Endothelial cell of umbilical vein (primary cell): ENCODE measurements at regions not wholly inside any gene's neighbourhood (a gene's known extent, or its start where the extent isn't known, plus 50 kb on each side); places are given as distances from the start of the nearest gene placed in this dataset.

Source experiments
- BruUV-seq: library from RNA; stranded (reverse); fragments of 400-500 nt; replicated peaks from 2 replicates; lab custom pipeline; 2021; lab: Mats Ljungman, UMichigan
- CTCF ChIA-PET: fragments of 300-600, 350-600 bp; sonication (Branson Sonifier 250); formaldehyde crosslinking; loops from one replicate; lab custom pipeline; 2021; ENCODE audit warnings: antibody characterized with exemption, inconsistent platforms; lab: Charles Lee
- POLR2A ChIA-PET: fragments of 300-600, 350-600 bp; sonication (Branson Sonifier 250); formaldehyde crosslinking; loops from one replicate; lab custom pipeline; 2021; ENCODE audit warnings: antibody characterized with exemption, inconsistent platforms; lab: Charles Lee
- DNase-seq: peaks from one replicate; pipeline ENCODE4 v3.0.0-alpha.2; 2011; ENCODE audit warnings: low read depth, low spot score
- FAIRE-seq: peaks from 2 replicates; lab custom pipeline; 2011; peaks lifted over from hg19 to GRCh38; lab: Jason Lieb, UNC
- H2AFZ ChIP-seq: 2 replicates; pipeline ENCODE4 v1.6.0; 2012; ENCODE audit warnings: low read depth, low read length, control low read depth, inconsistent platforms
- H3K27ac ChIP-seq: 2 replicates; pipeline ENCODE4 v1.5.1; 2011; ENCODE audit warnings: low read depth, mild to moderate bottlenecking, control low read depth, low read length, moderate library complexity; ENCODE audit not compliant: insufficient read depth
- H3K27me3 ChIP-seq, 2 experiments: 2 replicates each; pipeline versions ENCODE4 v1.6.0 to v1.6.1; 2011; ENCODE audit warnings: low read length in 2 of 2, mixed read lengths in 1 of 2; ENCODE audit not compliant: control insufficient read depth in 2 of 2, insufficient read depth in 2 of 2
- H3K36me3 ChIP-seq, 2 experiments: 2 replicates in 1 of 2; 3 replicates in 1 of 2; pipeline ENCODE4 v1.5.1; 2011; ENCODE audit warnings: low read length in 2 of 2, mild to moderate bottlenecking in 1 of 2, moderate library complexity in 1 of 2; ENCODE audit not compliant: control insufficient read depth in 2 of 2, insufficient read depth in 2 of 2; ENCODE audit errors: extremely low read depth in 1 of 2
- H3K4me1 ChIP-seq: 3 replicates; pipeline ENCODE4 v1.5.1; 2011; ENCODE audit warnings: mild to moderate bottlenecking, low read length; ENCODE audit not compliant: control insufficient read depth, insufficient read depth; ENCODE audit errors: extremely low read depth
- H3K4me2 ChIP-seq: 2 replicates; pipeline ENCODE4 v1.6.1; 2011; ENCODE audit warnings: low read length, control low read depth, mixed read lengths; ENCODE audit not compliant: insufficient read depth
- H3K4me3 ChIP-seq, 3 experiments: fragments of 200-600 bp in 1 of 3; sonication (generic), shearing (Covaris generic) in 1 of 3; replicated peaks in 1 of 3; 2 replicates each; pipeline ENCODE4 v1.5.1; 2011 to 2016; ENCODE audit warnings: control low read depth in 3 of 3, low read length in 3 of 3, mild to moderate bottlenecking in 2 of 3, inconsistent platforms in 1 of 3, low read depth in 1 of 3, moderate library complexity in 1 of 3; ENCODE audit not compliant: insufficient read depth in 1 of 3
- H3K79me2 ChIP-seq: 2 replicates; pipeline ENCODE4 v1.6.0; 2012; ENCODE audit warnings: low read length, inconsistent platforms; ENCODE audit not compliant: control insufficient read depth, insufficient read depth
- H3K9ac ChIP-seq: replicated peaks from 2 replicates; pipeline ENCODE3; 2011; ENCODE audit warnings: low read length, control low read depth; ENCODE audit not compliant: insufficient read depth; ENCODE audit errors: extremely low read depth
- H3K9me1 ChIP-seq: replicated peaks from 3 replicates; pipeline ENCODE4 v1.6.0; 2011; ENCODE audit warnings: mild to moderate bottlenecking, low read length; ENCODE audit not compliant: control insufficient read depth, insufficient read depth; ENCODE audit errors: extremely low read depth
- H3K9me3 ChIP-seq: replicated peaks from 2 replicates; pipeline ENCODE4 v1.5.1; 2012; ENCODE audit warnings: low read length, inconsistent platforms; ENCODE audit not compliant: control insufficient read depth, insufficient read depth
- H4K20me1 ChIP-seq: replicated peaks from 2 replicates; pipeline ENCODE3; 2011; ENCODE audit warnings: mild to moderate bottlenecking, low read length; ENCODE audit not compliant: control insufficient read depth, insufficient read depth; ENCODE audit errors: extremely low read depth
- CTCF ChIP-seq, 2 donors: IDR thresholded peaks; 1 replicate in 1 of 2; 2 replicates in 1 of 2; pipeline ENCODE4 v1.5.1; 2011; ENCODE audit warnings: low read length in 2 of 2, mild to moderate bottlenecking in 2 of 2, moderate library complexity in 2 of 2, control low read depth in 1 of 2, inconsistent platforms in 1 of 2, low read depth in 1 of 2; ENCODE audit not compliant: insufficient read depth in 1 of 2; ENCODE audit errors: extremely low read depth in 1 of 2
- EZH2 ChIP-seq: IDR thresholded peaks from 2 replicates; pipeline ENCODE4 v1.6.1; 2012; ENCODE audit warnings: borderline replicate concordance, low read depth, mild to moderate bottlenecking, moderate library complexity, low read length, inconsistent platforms; ENCODE audit not compliant: severe bottlenecking
- FOS ChIP-seq: IDR thresholded peaks from 2 replicates; pipeline ENCODE4 v1.6.1; 2011; ENCODE audit warnings: mild to moderate bottlenecking, low read length, moderate library complexity, borderline replicate concordance; ENCODE audit not compliant: insufficient read depth
- GATA2 ChIP-seq: IDR thresholded peaks from 2 replicates; pipeline ENCODE4 v1.7.0; 2011; ENCODE audit warnings: low read depth, mild to moderate bottlenecking, moderate library complexity, mixed read lengths, low read length; ENCODE audit not compliant: insufficient read length, insufficient read depth
- JUN ChIP-seq: IDR thresholded peaks from 2 replicates; pipeline ENCODE4 v1.6.1; 2011; ENCODE audit warnings: borderline replicate concordance, low read depth; ENCODE audit not compliant: insufficient read length, insufficient read depth
- MAX ChIP-seq: IDR thresholded peaks from 2 replicates; pipeline ENCODE4 v1.6.1; 2011; ENCODE audit not compliant: insufficient read depth, insufficient read length
- MYC ChIP-seq: IDR thresholded peaks from one replicate; pipeline ENCODE4 v1.6.1; 2011; ENCODE audit warnings: mild to moderate bottlenecking, low read depth, low read length
- POLR2A ChIP-seq: IDR thresholded peaks from 2 replicates; pipeline ENCODE4 v1.6.1; 2012; ENCODE audit warnings: low read depth, mild to moderate bottlenecking, control low read depth, low read length
- POLR2AphosphoS5 ChIP-seq: IDR thresholded peaks from 2 replicates; pipeline ENCODE4 v1.6.1; 2012; ENCODE audit warnings: low read depth, mild to moderate bottlenecking, control low read depth, low read length, moderate library complexity; ENCODE audit not compliant: insufficient read depth
- dilution Hi-C: fragments of 300-500 bp; cut with MboI; formaldehyde crosslinking; loops from one replicate; pipeline ENCODE4 v1.15.0; 2019; ENCODE audit warnings: low sequenced_read_pairs; ENCODE audit not compliant: extremely low pct_ligation_motif_present
- intact Hi-C: fragments of 100-400 bp; cut with micrococcal nuclease; formaldehyde crosslinking; loops from one replicate; pipeline ENCODE4 v1.10.0; 2022

- H3K4me1 ChIP-seq = no peaks in the 10 kb centered on the region
- H3K27me3 ChIP-seq = no peaks in the 10 kb centered on the region
- ChIA-PET CTCF (no interaction called here), POLR2A (no interaction called here)
- H3K9me3 ChIP-seq = no peaks in the 10 kb centered on the region
- H3K36me3 ChIP-seq = no peaks in the 10 kb centered on the region
- no peak for FAIRE-seq
- no peak overlapping the region for H3K27ac ChIP-seq
- TF ChIP-seq GATA2 (no peak), EZH2 (no peak), CTCF (IDR thresholded peaks at IDR 0.05; ENCODE audit: extremely low read depth in 1 of 2, insufficient read depth in 1 of 2, low read depth in 1 of 2, low read length in 2 of 2) (no peak), JUN (no peak), POLR2A (no peak), MYC (no peak), MAX (no peak), FOS (no peak), POLR2AphosphoS5 (no peak)
- H4K20me1 ChIP-seq = no peaks in the 10 kb centered on the region
- dilution Hi-C loops = no loop called here
- no peak overlapping the region for H3K9ac ChIP-seq
- H3K79me2 ChIP-seq = no peaks in the 10 kb centered on the region
- H3K4me3 ChIP-seq = no peak overlapping the region
- DNase-seq = no peak
- H2AFZ ChIP-seq = no peak overlapping the region
- no peak overlapping the region for H3K4me2 ChIP-seq
- intact Hi-C loops = no loop called here
- no TSS peak for BruUV-seq
- no peaks in the 10 kb centered on the region for H3K9me1 ChIP-seq
These were observed 733.8 kb upstream of the FANCL start for GRCh38 chr2:58974881-58975280.
